Head of caudate nucleus (tissue), 42 donors: ENCODE measurements at regions not wholly inside any gene's neighbourhood (a gene's known extent, or its start where the extent isn't known, plus 50 kb on each side); places are given as distances from the start of the nearest gene placed in this dataset.
"Not testable (repeated sequence)": the region's sequence is repeated elsewhere in the genome, so short reads cannot be mapped to it uniquely, and the experiment has no call there.

Experiments used
- DNase-seq, 42 donors: peaks; one replicate each; pipeline versions ENCODE4 v3.0.0 to v3.0.0-alpha.2; 2020 to 2021; ENCODE audit warnings: mixed read lengths in 7 of 42
- intact Hi-C: fragments of 100-400 bp; cut with DNase I; formaldehyde crosslinking; loops from one replicate; pipeline ENCODE4 v1.15.0; 2022

DNA sequence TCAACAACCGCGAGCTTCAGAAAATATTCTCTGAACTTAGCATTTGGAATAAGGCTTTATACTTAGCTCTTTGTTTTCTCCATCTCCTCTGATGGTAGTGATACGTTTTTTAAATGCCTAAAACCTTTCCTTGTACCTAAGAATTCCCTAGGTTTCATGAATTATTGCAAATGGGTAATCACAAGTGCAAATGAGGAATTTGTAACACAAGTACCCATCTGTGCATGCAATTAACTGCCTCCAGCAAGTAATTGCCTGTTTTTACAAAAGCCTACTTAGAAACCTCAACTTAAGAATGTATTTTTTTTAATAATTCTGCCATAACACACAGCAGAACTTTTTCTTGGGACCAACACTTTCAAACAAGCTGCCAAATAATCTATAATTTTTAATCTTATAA is 149.2 kb downstream of the PHLDA1 start:
- intact Hi-C loops, result no loop called here
- DNase-seq, result no peak

GRCh38 chr12:75881920-75882319 is 149.7 kb downstream of the PHLDA1 start:
- intact Hi-C loops, result no loop called here
- DNase-seq, result no peak

GRCh38 chr12:75877763-75878621 is 153.6 kb downstream of the PHLDA1 start:
- peak in 4 of 42 donors; percentile 11 to 27 (median 19) for DNase-seq
- intact Hi-C loops, result no loop called here

GRCh38 chr12:75876832-75877762 is 154.5 kb downstream of the PHLDA1 start:
- intact Hi-C loops, result no loop called here
- DNase-seq, result no peak

GRCh38 chr12:75874441-75874840 is 157.1 kb downstream of the PHLDA1 start:
- intact Hi-C loops, result no loop called here
- no peak for DNase-seq

GRCh38 chr12:75872762-75873161 is 158.8 kb downstream of the PHLDA1 start:
- no peak for DNase-seq
- intact Hi-C loops, result no loop called here

GRCh38 chr12:75870878-75871277 is 160.7 kb downstream of the PHLDA1 start:
- intact Hi-C loops, result no loop called here
- DNase-seq, result no peak

GRCh38 chr12:75868501-75868900 is 163.1 kb downstream of the PHLDA1 start:
- peak in 7 of 42 donors; percentile 10 to 41 (median 18) for DNase-seq
- intact Hi-C loops, result no loop called here

GRCh38 chr12:75865315-75865714 is 166.3 kb downstream of the PHLDA1 start:
- no peak for DNase-seq
- intact Hi-C loops, result no loop called here

DNA sequence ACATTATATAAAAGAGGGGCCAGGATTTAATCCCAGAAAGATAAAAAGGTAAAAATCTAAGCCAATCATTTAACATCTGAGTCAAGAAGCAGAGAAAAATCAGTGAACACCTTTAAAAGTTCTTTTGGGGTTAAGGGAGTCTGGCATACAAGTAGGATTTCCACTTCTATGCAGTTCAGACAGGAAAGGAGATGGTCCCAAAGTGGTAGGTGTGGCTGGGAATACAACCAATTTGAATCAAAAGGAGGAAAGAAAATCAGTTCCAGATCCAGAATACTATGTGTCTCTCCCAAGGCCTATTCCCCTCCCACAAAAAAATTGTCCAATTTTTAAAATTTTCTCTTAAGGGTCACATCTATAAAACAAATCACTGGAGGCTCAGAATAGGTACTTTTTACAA is 167.4 kb downstream of the PHLDA1 start:
- DNase-seq, result no peak
- intact Hi-C loops, result no loop called here

DNA sequence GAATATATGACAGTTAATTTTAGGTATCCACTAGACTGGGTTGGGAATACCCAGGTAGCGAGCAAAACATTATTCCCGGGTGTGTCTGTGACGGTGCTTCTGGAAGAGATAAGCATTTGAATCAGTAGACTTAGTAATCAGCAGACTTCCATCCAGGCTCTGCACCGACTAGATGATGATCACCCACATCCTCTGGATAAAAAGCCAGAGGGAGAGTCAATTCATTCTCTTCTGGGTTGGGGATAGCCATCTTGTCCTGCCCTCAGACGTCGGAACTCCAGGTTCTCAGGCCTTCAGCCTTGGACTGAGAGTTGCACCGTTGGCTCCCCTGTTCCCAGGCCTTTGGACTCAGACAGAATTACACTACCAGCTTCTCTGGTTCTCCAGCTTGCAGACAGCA is 168.0 kb downstream of the PHLDA1 start:
- intact Hi-C loops, result no loop called here
- DNase-seq, result no peak

DNA sequence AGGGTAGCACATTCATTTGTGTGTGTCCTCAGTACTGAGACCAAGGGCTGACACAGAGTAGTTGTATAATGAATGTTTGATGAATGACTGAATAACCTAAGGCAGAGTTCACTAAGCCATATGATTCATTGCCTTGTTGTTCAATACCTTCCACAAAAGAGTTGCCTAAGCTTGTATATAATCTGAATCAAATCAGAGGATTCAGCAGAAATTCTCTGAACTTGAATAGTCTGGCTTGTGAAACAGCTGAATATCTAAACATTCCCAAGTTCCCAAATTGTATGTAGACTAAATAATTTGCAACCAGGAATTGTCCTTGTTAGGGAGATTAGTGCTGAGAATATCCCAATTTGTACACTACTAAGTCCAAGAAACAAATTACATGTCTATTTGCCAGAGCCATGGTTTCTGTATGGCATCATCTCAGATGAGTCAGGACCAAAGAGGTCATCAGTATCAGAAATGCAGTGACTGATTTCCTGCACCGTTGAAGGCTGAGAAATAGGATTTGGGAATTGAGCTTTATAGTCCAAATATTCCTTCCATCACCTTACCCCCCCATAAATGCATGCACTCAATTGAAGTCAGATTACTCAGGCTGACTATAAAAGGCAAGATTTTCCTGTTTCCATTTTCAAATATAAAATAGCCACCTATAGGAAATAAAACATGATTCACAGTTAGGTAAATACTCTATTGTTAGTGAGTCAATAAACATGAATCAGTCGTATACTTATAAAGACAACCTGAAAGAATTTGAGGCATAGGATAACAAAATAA is 168.7 kb downstream of the PHLDA1 start:
- intact Hi-C loops, result no loop called here
- no peak for DNase-seq

DNA sequence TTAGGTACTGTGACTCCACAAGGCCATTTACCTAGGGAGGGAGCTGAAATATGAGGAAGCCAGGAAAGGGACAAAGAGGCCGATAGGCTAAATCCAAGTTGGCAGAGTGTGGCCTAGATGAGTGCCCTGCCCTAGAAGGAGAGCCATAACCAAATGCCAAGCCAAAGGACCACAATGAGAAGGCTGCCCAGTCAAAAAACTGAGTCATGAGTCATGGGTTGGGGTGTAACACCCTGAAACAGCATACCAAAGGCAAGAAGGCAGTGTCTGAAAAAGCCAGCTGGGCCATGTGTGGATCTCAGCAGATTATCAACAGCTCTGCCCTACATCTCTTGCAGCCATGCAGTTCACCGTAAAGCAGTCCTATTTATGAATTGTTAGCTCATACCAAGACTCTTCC is 171.7 kb downstream of the PHLDA1 start:
- intact Hi-C loops, result no loop called here
- DNase-seq, result no peak

- DNase-seq, result no peak
- intact Hi-C loops, result no loop called here
Measured at GRCh38 chr12:75856235-75856634, 175.3 kb downstream of the PHLDA1 start.

DNA sequence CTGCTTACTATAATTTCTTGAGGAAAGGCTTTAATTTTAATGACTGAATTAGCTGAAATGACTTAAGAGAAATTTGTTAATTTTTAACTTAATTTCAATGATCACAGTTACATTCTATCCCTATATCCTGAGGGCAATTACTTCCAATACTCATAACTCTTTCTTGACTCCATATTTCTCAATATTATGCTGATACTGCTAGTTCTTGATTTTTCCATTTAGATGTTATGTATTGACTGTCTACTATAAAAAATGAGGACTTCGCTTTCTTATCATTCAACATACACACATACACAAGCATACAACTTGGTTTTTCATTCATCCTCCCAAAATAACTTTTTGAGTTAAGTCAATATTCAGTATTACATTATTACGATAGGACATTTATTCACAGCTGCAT is 176.2 kb downstream of the PHLDA1 start:
- intact Hi-C loops, result no loop called here
- no peak for DNase-seq

GRCh38 chr12:75854681-75855309 is 176.8 kb downstream of the PHLDA1 start:
- intact Hi-C loops, result no loop called here
- DNase-seq, result no peak

- intact Hi-C loops, DNase-seq: not testable (repeated sequence)
Measured at GRCh38 chr12:75854137-75854536, 177.4 kb downstream of the PHLDA1 start.

DNA sequence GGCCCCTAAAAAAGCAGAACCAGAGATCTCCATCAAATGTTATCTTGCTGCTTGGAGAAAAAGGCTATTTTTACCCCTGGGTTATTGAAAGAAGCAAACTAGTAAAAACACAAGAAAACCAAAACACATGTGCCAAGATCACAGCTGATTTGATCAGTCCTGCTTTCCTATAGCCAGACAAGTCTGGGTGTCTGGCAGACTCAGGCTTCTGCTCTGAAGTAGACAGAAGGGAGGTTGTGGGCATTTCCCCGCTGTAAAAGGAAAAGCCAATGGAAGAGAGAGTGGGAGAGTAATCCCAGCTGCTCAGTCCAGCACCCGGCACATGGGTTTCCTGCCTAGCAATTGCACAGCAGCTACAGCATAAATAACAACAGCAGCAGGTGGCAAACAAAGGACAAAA is 177.9 kb downstream of the PHLDA1 start:
- intact Hi-C loops, result no loop called here
- DNase-seq, result no peak

GRCh38 chr12:75852956-75853355 is 178.6 kb downstream of the PHLDA1 start:
- no peak for DNase-seq
- intact Hi-C loops, result no loop called here
